ENCODE measurements at regions not wholly inside any gene's neighbourhood (a gene's known extent, or its start where the extent isn't known, plus 50 kb on each side); places are given as distances from the start of the nearest gene placed in this dataset.

DNA sequence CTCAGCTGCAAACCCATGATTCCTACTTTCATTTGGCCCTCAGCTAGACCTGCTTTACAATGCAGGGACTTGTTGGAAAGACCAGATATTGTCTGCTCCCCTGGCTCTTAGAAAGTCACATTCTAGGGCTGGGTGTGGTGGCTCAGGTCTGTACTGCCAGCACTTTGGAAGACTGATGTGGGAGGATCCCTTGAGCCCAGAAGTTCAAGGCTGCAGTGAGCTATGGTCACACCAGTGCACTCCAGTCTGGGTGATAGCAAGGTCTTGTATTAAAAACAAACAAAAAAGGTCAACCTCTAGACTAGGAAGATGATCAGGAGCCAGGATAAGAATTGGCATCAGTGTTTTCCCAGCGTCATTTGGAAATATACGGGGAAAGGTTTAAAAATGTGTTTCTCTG lies 145.8 kb downstream of the PALM2AKAP2 start:
- ChIA-PET POLR2A (no interaction called here), CTCF (ENCODE audit: low intra/inter-chr PET ratio, low total read pairs) (no interaction called here)
- DNase-seq (ENCODE audit: low spot score): no peak
- H4K20me1 ChIP-seq (ENCODE audit: insufficient read depth, low read length): no peaks in the 10 kb centered on the region
- no peaks in the 10 kb centered on the region for H3K79me2 ChIP-seq (ENCODE audit: insufficient read depth, low read length)
- BruUV-seq (replicated peaks): no TSS peak
- ATAC-seq: no peak
- H3K27ac ChIP-seq (ENCODE audit: extremely low read length, insufficient read depth, low read length): no peak overlapping the region
- H3K4me3 ChIP-seq (replicated peaks in 1 of 3; ENCODE audit: insufficient read depth in 1 of 3, low read depth in 2 of 3, low read length in 3 of 3): no peak overlapping the region
- intact Hi-C loops (cut with micrococcal nuclease; ENCODE audit: unreplicated experiment) (no loop called here), in situ Hi-C loops (cut with HindIII; ENCODE audit: extremely low pct_ligation_motif_present, low pct_unique_long_range_greater_than_20kb) (no loop called here)
- H3K4me2 ChIP-seq (ENCODE audit: low read depth, low read length): no peak overlapping the region
- H3K4me1 ChIP-seq (ENCODE audit: insufficient read depth, low read length): no peaks in the 10 kb centered on the region
- H3K9ac ChIP-seq (ENCODE audit: insufficient read depth, low read depth, low read length): no peak overlapping the region
- WGBS (ENCODE audit: low lambda C conversion rate): 61% methylated on average over 2 of the region's 2 CpGs
- no peaks in the 10 kb centered on the region for H3K27me3 ChIP-seq (ENCODE audit: control insufficient read depth in 1 of 2, insufficient read depth in 2 of 2, low read length in 2 of 2)
- no peaks in the 10 kb centered on the region for H3K36me3 ChIP-seq (replicated peaks in 1 of 2; ENCODE audit: control insufficient read depth in 1 of 2, insufficient read depth in 2 of 2, low read length in 2 of 2)
- no peak overlapping the region for H2AFZ ChIP-seq (ENCODE audit: low read length)
- H3K9me3 ChIP-seq (ENCODE audit: low read length): no peaks in the 10 kb centered on the region
- no peak for FAIRE-seq
- TF ChIP-seq RELA (CRISPR knock-in tag; IDR thresholded peaks at IDR 0.05) (no peak), GFI1 (CRISPR knock-in tag; IDR thresholded peaks at IDR 0.05; ENCODE audit: borderline replicate concordance) (no peak), SALL2 (CRISPR knock-in tag; IDR thresholded peaks at IDR 0.05) (no peak), KLF13 (CRISPR knock-in tag; IDR thresholded peaks at IDR 0.05) (no peak), CCAR2 (optimal IDR thresholded peaks at IDR 0.05; ENCODE audit: low read depth, low read length) (no peak), ZNF335 (CRISPR knock-in tag; IDR thresholded peaks at IDR 0.05) (no peak), ARNTL (CRISPR knock-in tag; IDR thresholded peaks at IDR 0.05) (no peak), PAX8 (CRISPR knock-in tag; IDR thresholded peaks at IDR 0.05; ENCODE audit: borderline replicate concordance) (no peak), HNRNPH1 (optimal IDR thresholded peaks at IDR 0.05; ENCODE audit: low read depth, low read length) (no peak), SP1 (IDR thresholded peaks at IDR 0.05) (no peak), SP1 (CRISPR knock-in tag; IDR thresholded peaks at IDR 0.05) (no peak)
- TF ChIP-seq, protein P1, sequence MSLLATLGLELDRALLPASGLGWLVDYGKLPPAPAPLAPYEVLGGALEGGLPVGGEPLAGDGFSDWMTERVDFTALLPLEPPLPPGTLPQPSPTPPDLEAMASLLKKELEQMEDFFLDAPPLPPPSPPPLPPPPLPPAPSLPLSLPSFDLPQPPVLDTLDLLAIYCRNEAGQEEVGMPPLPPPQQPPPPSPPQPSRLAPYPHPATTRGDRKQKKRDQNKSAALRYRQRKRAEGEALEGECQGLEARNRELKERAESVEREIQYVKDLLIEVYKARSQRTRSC (CRISPR knock-in tag; IDR thresholded peaks at IDR 0.05; ENCODE audit: low read depth): no peak
- TF ChIP-seq, protein P2, sequence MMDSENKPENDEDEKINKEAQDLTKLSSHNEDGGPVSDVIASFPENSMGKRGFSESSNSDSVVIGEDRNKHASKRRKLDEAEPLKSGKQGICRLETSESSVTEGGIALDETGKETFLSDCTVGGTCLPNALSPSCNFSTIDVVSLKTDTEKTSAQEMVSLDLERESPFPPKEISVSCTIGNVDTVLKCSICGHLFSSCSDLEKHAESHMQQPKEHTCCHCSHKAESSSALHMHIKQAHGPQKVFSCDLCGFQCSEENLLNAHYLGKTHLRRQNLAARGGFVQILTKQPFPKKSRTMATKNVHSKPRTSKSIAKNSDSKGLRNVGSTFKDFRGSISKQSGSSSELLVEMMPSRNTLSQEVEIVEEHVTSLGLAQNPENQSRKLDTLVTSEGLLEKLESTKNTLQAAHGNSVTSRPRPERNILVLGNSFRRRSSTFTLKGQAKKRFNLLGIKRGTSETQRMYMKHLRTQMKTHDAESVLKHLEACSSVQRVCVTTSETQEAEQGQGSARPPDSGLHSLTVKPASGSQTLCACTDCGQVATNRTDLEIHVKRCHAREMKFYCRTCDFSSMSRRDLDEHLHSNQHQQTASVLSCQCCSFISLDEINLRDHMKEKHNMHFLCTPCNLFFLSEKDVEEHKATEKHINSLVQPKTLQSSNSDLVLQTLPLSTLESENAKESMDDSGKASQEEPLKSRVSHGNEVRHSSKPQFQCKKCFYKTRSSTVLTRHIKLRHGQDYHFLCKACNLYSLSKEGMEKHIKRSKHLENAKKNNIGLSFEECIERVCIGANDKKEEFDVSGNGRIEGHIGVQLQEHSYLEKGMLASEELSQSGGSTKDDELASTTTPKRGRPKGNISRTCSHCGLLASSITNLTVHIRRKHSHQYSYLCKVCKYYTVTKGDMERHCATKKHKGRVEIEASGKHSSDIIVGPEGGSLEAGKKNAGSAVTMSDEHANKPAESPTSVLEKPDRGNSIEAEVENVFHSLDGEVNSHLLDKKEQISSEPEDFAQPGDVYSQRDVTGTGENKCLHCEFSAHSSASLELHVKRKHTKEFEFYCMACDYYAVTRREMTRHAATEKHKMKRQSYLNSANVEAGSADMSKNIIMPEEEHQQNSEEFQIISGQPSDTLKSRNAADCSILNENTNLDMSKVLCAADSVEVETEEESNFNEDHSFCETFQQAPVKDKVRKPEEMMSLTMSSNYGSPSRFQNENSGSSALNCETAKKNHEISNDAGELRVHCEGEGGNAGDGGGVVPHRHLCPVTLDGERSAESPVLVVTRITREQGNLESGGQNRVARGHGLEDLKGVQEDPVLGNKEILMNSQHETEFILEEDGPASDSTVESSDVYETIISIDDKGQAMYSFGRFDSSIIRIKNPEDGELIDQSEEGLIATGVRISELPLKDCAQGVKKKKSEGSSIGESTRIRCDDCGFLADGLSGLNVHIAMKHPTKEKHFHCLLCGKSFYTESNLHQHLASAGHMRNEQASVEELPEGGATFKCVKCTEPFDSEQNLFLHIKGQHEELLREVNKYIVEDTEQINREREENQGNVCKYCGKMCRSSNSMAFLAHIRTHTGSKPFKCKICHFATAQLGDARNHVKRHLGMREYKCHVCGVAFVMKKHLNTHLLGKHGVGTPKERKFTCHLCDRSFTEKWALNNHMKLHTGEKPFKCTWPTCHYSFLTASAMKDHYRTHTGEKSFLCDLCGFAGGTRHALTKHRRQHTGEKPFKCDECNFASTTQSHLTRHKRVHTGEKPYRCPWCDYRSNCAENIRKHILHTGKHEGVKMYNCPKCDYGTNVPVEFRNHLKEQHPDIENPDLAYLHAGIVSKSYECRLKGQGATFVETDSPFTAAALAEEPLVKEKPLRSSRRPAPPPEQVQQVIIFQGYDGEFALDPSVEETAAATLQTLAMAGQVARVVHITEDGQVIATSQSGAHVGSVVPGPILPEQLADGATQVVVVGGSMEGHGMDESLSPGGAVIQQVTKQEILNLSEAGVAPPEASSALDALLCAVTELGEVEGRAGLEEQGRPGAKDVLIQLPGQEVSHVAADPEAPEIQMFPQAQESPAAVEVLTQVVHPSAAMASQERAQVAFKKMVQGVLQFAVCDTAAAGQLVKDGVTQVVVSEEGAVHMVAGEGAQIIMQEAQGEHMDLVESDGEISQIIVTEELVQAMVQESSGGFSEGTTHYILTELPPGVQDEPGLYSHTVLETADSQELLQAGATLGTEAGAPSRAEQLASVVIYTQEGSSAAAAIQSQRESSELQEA (CRISPR knock-in tag; IDR thresholded peaks at IDR 0.05; ENCODE audit: not compliant biosample characterization): no peak
- TF ChIP-seq, protein P3, sequence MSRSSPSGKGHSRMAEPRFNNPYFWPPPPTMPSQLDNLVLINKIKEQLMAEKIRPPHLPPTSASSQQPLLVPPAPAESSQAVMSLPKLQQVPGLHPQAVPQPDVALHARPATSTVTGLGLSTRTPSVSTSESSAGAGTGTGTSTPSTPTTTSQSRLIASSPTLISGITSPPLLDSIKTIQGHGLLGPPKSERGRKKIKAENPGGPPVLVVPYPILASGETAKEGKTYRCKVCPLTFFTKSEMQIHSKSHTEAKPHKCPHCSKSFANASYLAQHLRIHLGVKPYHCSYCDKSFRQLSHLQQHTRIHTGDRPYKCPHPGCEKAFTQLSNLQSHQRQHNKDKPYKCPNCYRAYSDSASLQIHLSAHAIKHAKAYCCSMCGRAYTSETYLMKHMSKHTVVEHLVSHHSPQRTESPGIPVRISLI (CRISPR knock-in tag; IDR thresholded peaks at IDR 0.05; ENCODE audit: borderline replicate concordance): no peak
